ENCODE measurements at regions not wholly inside any gene's neighbourhood (a gene's known extent, or its start where the extent isn't known, plus 50 kb on each side); places are given as distances from the start of the nearest gene placed in this dataset.

GRCh38 chr6:150733726-150734125, 131.8 kb upstream of the MTHFD1L start:
- TF ChIP-seq CTCF (IDR thresholded peaks at IDR 0.05) (no peak), POLR2A (IDR thresholded peaks at IDR 0.05) (no peak)

Data from body of pancreas (tissue), 4 donors.